HG03521 (cell line): ENCODE measurements at regions not wholly inside any gene's neighbourhood (a gene's known extent, or its start where the extent isn't known, plus 50 kb on each side); places are given as distances from the start of the nearest gene placed in this dataset.

Experiments used
- ATAC-seq: cut with Tn5 transposase; IDR thresholded peaks from one replicate; pipeline ENCODE4 v1.9.1; 2021; ENCODE audit warnings: mild to moderate bottlenecking, moderate library complexity; ENCODE audit not compliant: unreplicated experiment

- ATAC-seq: no peak
Observed at GRCh38 chr18:51516478-51517038, 319.1 kb upstream of the MEX3C start.

GRCh38 chr18:51519571-51519970 lies 322.1 kb upstream of the MEX3C start:
- no peak for ATAC-seq

- no peak for ATAC-seq
Observed at GRCh38 chr18:51520676-51521180, 323.2 kb upstream of the MEX3C start.

GRCh38 chr18:51522338-51522737 lies 324.9 kb upstream of the MEX3C start:
- ATAC-seq: no peak

- no peak for ATAC-seq
Observed at GRCh38 chr18:51522821-51523220, 325.3 kb upstream of the MEX3C start.

GRCh38 chr18:51523671-51524070 lies 326.2 kb upstream of the MEX3C start:
- no peak for ATAC-seq

GRCh38 chr18:51525453-51526225 lies 328.2 kb upstream of the MEX3C start:
- ATAC-seq: no peak

GRCh38 chr18:51527826-51528225 lies 330.3 kb upstream of the MEX3C start:
- ATAC-seq: no peak

- no peak for ATAC-seq
Observed at GRCh38 chr18:51531501-51531900, 334.0 kb upstream of the MEX3C start.

- no peak for ATAC-seq
Observed at GRCh38 chr18:51537487-51537886, 340.0 kb upstream of the MEX3C start.

- ATAC-seq: no peak
Observed at GRCh38 chr18:51540562-51540961, 343.1 kb upstream of the MEX3C start.

- ATAC-seq: no peak
Observed at GRCh38 chr18:51541230-51541629, 343.7 kb upstream of the MEX3C start.

GRCh38 chr18:51543658-51544155 lies 346.2 kb upstream of the MEX3C start:
- no peak for ATAC-seq

GRCh38 chr18:51545446-51545845 lies 348.0 kb upstream of the MEX3C start:
- ATAC-seq: no peak

GRCh38 chr18:51559198-51559901 lies 361.9 kb upstream of the MEX3C start:
- no peak for ATAC-seq

GRCh38 chr18:51559902-51560287 lies 362.4 kb upstream of the MEX3C start:
- no peak for ATAC-seq

GRCh38 chr18:51561821-51562220 lies 364.3 kb upstream of the MEX3C start:
- no peak for ATAC-seq

GRCh38 chr18:51562866-51563265 lies 365.4 kb upstream of the MEX3C start:
- ATAC-seq: no peak

- ATAC-seq: no peak
Observed at GRCh38 chr18:51563396-51563795, 365.9 kb upstream of the MEX3C start.

- ATAC-seq: no peak
Observed at GRCh38 chr18:51568151-51568550, 370.7 kb upstream of the MEX3C start.

GRCh38 chr18:51569153-51569552 lies 371.7 kb upstream of the MEX3C start:
- ATAC-seq: no peak

- no peak for ATAC-seq
Observed at GRCh38 chr18:51569561-51569960, 372.1 kb upstream of the MEX3C start.
